ENCODE measurements at regions not wholly inside any gene's neighbourhood (a gene's known extent, or its start where the extent isn't known, plus 50 kb on each side); places are given as distances from the start of the nearest gene placed in this dataset.

DNA sequence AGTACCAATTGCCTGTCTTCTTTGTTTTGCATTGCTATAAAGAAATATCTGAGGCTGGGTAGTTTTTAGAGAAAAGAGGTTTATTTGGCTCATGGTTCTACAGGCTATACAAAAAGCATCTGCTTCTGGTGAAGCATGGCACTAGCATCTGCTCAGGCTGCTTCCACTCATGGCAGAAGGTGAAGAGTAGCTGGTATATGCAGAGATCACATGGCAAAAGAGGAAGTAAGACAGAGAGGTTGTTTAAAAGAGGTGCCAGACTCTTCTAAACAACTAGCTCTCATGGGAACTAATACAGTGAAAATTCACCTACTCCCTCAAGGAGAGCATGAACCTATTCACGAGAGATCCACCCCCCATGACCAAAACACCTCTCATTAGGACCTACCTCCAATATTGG is 56.7 kb upstream of the GUCA2B start:
- peaks cover 31 to 36% of the 10 kb centered on the region in 2 donors for H3K27me3 Mint-ChIP-seq
- Histone ChIP-seq H3K27ac (ENCODE audit: low read length) (no peak overlapping the region), H3K27me3 (replicated peaks in 1 of 2; ENCODE audit: control insufficient read depth in 2 of 2, extremely low read depth in 1 of 2, insufficient read depth in 2 of 2, low read length in 1 of 2) (peaks cover 0 to 6% of the 10 kb centered on the region in 2 experiments), H3K4me3 (ENCODE audit: control insufficient read depth in 1 of 2, extremely low read depth in 1 of 2, low read length in 1 of 2) (no peak overlapping the region), H3K4me1 (ENCODE audit: control insufficient read depth in 1 of 2, extremely low read depth in 1 of 2, insufficient read depth in 2 of 2, low read length in 2 of 2) (no peaks in the 10 kb centered on the region), H3K36me3 (ENCODE audit: control insufficient read depth in 2 of 2, extremely low read depth in 1 of 2, insufficient read depth in 1 of 2, low read length in 1 of 2) (no peaks in the 10 kb centered on the region), H3K9me3 (no peaks in the 10 kb centered on the region)
- H3K27ac Mint-ChIP-seq: no peak overlapping the region
- peaks cover 3% of the 10 kb centered on the region for H3K36me3 Mint-ChIP-seq
- ChIA-PET POLR2A (interaction anchor here in 1 of 2 donors (0.6 kb wide), 1 partner anchor 277 kb away, joined by 5 read pairs; no protein-coding TSS in a partner anchor), CTCF (no interaction called here)
- H3K4me1 Mint-ChIP-seq: no peaks in the 10 kb centered on the region
- WGBS (ENCODE audit: insufficient coverage): no CpG with 5 or more reads among the region's 1 CpG
- ATAC-seq (replicated peaks in 1 of 4): no peak
- H3K9me3 Mint-ChIP-seq: peaks cover 2 to 13% (median 9%) of the 10 kb centered on the region in 3 donors
- DNase-seq: no peak
- H3K4me3 Mint-ChIP-seq: no peak overlapping the region

DNA sequence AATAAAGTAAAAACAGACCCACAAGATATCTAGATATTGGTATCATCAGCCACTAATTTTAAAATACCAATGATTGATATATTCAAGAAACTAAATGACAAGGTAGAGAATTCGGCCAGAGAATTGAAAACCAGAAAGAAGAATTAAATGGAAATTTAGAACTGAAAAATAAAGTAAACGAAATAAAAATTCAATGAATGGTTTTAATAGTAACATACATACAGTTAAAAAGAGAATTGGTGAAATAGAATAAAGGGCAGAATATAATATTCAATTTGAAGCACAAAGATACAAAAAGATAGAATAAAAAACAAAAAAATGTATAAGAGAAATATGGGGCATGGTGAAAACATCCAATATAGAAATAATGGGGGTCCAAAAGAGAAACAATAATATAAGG is 64.0 kb upstream of the GUCA2B start:
- ChIA-PET POLR2A (no interaction called here), CTCF (no interaction called here)
- Mint-ChIP-seq H3K4me1 (no peaks in the 10 kb centered on the region), H3K36me3 (peaks cover 6% of the 10 kb centered on the region), H3K4me3 (no peak overlapping the region), H3K27me3 (peaks cover 16 to 23% of the 10 kb centered on the region in 2 donors), H3K9me3 (peaks cover 8 to 19% (median 12%) of the 10 kb centered on the region in 3 donors), H3K27ac (no peak overlapping the region)
- ATAC-seq (replicated peaks in 1 of 4): no peak
- WGBS (ENCODE audit: insufficient coverage): no CpG with 5 or more reads among the region's 2 CpGs
- H3K27ac ChIP-seq (ENCODE audit: low read length): no peak overlapping the region
- no peaks in the 10 kb centered on the region for H3K36me3 ChIP-seq (ENCODE audit: control insufficient read depth in 2 of 2, extremely low read depth in 1 of 2, insufficient read depth in 1 of 2, low read length in 1 of 2)
- H3K9me3 ChIP-seq: peaks cover 2% of the 10 kb centered on the region
- DNase-seq: no peak
- H3K27me3 ChIP-seq (replicated peaks in 1 of 2; ENCODE audit: control insufficient read depth in 2 of 2, extremely low read depth in 1 of 2, insufficient read depth in 2 of 2, low read length in 1 of 2): peaks cover 0 to 6% of the 10 kb centered on the region in 2 experiments
- H3K4me3 ChIP-seq (ENCODE audit: control insufficient read depth in 1 of 2, extremely low read depth in 1 of 2, low read length in 1 of 2): no peak overlapping the region
- H3K4me1 ChIP-seq (ENCODE audit: control insufficient read depth in 1 of 2, extremely low read depth in 1 of 2, insufficient read depth in 2 of 2, low read length in 2 of 2): no peaks in the 10 kb centered on the region

DNA sequence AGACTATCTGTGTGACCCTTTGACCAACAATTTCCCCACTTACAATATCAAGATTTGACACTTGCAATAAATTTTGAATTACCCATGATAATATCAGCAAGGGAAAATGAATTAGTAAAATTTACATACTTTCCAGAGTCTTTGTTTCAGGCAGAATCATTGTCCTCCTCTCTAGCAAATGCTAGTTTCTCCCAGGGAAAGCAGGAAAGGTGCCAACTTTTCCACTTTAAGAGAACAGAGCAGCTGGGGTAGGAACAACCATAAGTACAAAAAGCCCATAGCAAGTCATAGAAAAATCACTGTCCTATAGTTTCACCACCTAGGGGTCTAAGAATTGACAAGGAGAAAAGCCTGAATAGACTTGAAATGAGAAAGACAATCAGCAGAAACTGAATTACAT is 67.1 kb upstream of the GUCA2B start:
- Mint-ChIP-seq H3K9me3 (peaks cover 3 to 11% (median 10%) of the 10 kb centered on the region in 3 donors), H3K36me3 (peaks cover 3% of the 10 kb centered on the region), H3K27me3 (peaks cover 21 to 29% of the 10 kb centered on the region in 2 donors), H3K4me3 (no peak overlapping the region), H3K4me1 (no peaks in the 10 kb centered on the region), H3K27ac (no peak overlapping the region)
- ChIA-PET CTCF (no interaction called here), POLR2A (no interaction called here)
- Histone ChIP-seq H3K27me3 (replicated peaks in 1 of 2; ENCODE audit: control insufficient read depth in 2 of 2, extremely low read depth in 1 of 2, insufficient read depth in 2 of 2, low read length in 1 of 2) (peaks cover 0 to 4% of the 10 kb centered on the region in 2 experiments), H3K9me3 (peaks cover 2% of the 10 kb centered on the region), H3K36me3 (ENCODE audit: control insufficient read depth in 2 of 2, extremely low read depth in 1 of 2, insufficient read depth in 1 of 2, low read length in 1 of 2) (no peaks in the 10 kb centered on the region), H3K4me1 (ENCODE audit: control insufficient read depth in 1 of 2, extremely low read depth in 1 of 2, insufficient read depth in 2 of 2, low read length in 2 of 2) (no peaks in the 10 kb centered on the region), H3K27ac (ENCODE audit: low read length) (no peak overlapping the region), H3K4me3 (ENCODE audit: control insufficient read depth in 1 of 2, extremely low read depth in 1 of 2, low read length in 1 of 2) (no peak overlapping the region)
- ATAC-seq (replicated peaks in 1 of 4): no peak
- no peak for DNase-seq

DNA sequence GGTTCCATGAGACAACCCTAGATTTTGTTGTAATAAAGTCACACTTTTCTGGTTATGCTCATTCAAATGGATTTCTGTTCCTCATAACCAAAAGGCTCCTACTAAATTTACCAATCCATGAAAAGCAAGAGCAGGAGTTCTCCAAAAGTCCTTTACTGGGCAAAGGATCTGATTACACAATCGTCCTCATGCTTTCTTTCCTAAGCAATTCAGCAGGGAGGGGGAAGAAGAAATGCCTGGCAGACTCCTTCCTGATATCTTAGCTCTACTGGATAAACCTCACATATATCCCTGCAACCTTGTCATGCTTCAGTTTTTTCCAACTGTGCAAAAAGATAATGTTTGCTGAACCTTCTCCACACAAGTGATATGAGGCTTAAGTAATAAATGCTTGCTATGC is 67.6 kb upstream of the GUCA2B start:
- ChIA-PET POLR2A (no interaction called here), CTCF (no interaction called here)
- H3K27ac ChIP-seq (ENCODE audit: low read length): no peak overlapping the region
- H3K9me3 Mint-ChIP-seq: peaks cover 5 to 12% (median 12%) of the 10 kb centered on the region in 3 donors
- H3K4me3 Mint-ChIP-seq: no peak overlapping the region
- no peaks in the 10 kb centered on the region for H3K4me1 Mint-ChIP-seq
- peaks cover 0 to 4% of the 10 kb centered on the region in 2 experiments for H3K27me3 ChIP-seq (replicated peaks in 1 of 2; ENCODE audit: control insufficient read depth in 2 of 2, extremely low read depth in 1 of 2, insufficient read depth in 2 of 2, low read length in 1 of 2)
- ATAC-seq (replicated peaks in 1 of 4) (no peak), DNase-seq (no peak)
- H3K27me3 Mint-ChIP-seq: peaks cover 21 to 29% of the 10 kb centered on the region in 2 donors
- H3K9me3 ChIP-seq: peaks cover 2% of the 10 kb centered on the region
- no peaks in the 10 kb centered on the region for H3K4me1 ChIP-seq (ENCODE audit: control insufficient read depth in 1 of 2, extremely low read depth in 1 of 2, insufficient read depth in 2 of 2, low read length in 2 of 2)
- no peaks in the 10 kb centered on the region for H3K36me3 ChIP-seq (ENCODE audit: control insufficient read depth in 2 of 2, extremely low read depth in 1 of 2, insufficient read depth in 1 of 2, low read length in 1 of 2)
- WGBS (ENCODE audit: insufficient coverage): no CpG with 5 or more reads among the region's 1 CpG
- H3K27ac Mint-ChIP-seq: no peak overlapping the region
- H3K36me3 Mint-ChIP-seq: peaks cover 3% of the 10 kb centered on the region
- H3K4me3 ChIP-seq (ENCODE audit: control insufficient read depth in 1 of 2, extremely low read depth in 1 of 2, low read length in 1 of 2): no peak overlapping the region

DNA sequence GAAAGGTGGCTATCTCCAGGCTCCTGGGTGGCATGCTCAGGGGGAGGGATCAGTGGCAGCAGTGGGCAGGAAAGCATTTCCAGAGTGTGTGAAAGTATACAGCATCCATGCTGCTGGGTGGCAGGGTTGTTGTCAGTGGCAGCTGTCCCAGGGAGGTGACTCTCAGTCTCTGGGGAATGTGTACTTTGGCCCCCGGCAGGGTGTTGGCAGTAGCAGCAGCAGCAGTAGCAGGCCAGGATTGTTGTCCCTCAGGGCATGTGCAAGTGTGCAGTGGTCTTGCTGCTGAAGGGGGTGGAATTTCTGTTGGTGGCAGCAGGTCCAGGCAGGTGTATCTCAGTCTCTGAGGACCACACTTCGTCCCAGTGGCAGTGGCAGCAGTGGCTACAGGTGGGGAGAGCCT is 71.7 kb upstream of the GUCA2B start:
- Histone ChIP-seq H3K4me1 (ENCODE audit: control insufficient read depth in 1 of 2, extremely low read depth in 1 of 2, insufficient read depth in 2 of 2, low read length in 2 of 2) (no peaks in the 10 kb centered on the region), H3K4me3 (ENCODE audit: control insufficient read depth in 1 of 2, extremely low read depth in 1 of 2, low read length in 1 of 2) (no peak overlapping the region), H3K9me3 (no peaks in the 10 kb centered on the region), H3K27me3 (replicated peaks in 1 of 2; ENCODE audit: control insufficient read depth in 2 of 2, extremely low read depth in 1 of 2, insufficient read depth in 2 of 2, low read length in 1 of 2) (peaks cover 0 to 4% of the 10 kb centered on the region in 2 experiments), H3K27ac (ENCODE audit: low read length) (no peak overlapping the region), H3K36me3 (ENCODE audit: control insufficient read depth in 2 of 2, extremely low read depth in 1 of 2, insufficient read depth in 1 of 2, low read length in 1 of 2) (no peaks in the 10 kb centered on the region)
- ChIA-PET POLR2A (no interaction called here), CTCF (no interaction called here)
- Mint-ChIP-seq H3K27me3 (peaks cover 21 to 34% of the 10 kb centered on the region in 2 donors), H3K4me1 (no peaks in the 10 kb centered on the region), H3K36me3 (peaks cover 7% of the 10 kb centered on the region), H3K4me3 (no peak overlapping the region), H3K9me3 (peaks cover 6 to 18% (median 17%) of the 10 kb centered on the region in 3 donors), H3K27ac (no peak overlapping the region)
- no peak for ATAC-seq (replicated peaks in 1 of 4)
- 100% methylated on average over 2 of the region's 2 CpGs for WGBS (ENCODE audit: insufficient coverage)
- DNase-seq: no peak

DNA sequence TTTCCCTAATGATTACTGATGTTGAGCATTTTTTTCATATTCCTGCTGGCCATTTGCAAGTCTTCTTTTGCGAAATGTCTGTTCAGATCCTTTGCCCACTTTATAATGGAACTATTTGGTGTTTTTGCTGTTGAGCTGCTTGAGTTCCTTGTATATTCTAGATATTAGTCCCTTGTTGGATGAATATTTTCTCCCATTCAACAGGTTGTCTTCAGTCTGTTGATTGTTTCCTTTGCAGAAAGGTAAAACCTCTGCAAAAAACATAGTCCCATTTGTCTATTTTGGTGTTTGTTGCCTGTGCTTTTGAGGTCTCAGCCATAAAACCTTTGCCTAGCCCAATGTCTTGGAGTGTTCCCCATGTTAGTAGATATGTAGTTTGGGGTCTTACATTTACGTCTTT is 78.0 kb upstream of the GUCA2B start:
- H3K9me3 Mint-ChIP-seq: peaks cover under 1 to 17% (median 11%) of the 10 kb centered on the region in 3 donors
- H3K27me3 Mint-ChIP-seq: peaks cover 22 to 27% of the 10 kb centered on the region in 2 donors
- ATAC-seq (replicated peaks in 1 of 4) (no peak), DNase-seq (no peak)
- no CpG with 5 or more reads among the region's 2 CpGs for WGBS (ENCODE audit: insufficient coverage)
- POLR2A ChIA-PET: no interaction called here
- Histone ChIP-seq H3K4me1 (ENCODE audit: control insufficient read depth in 1 of 2, extremely low read depth in 1 of 2, insufficient read depth in 2 of 2, low read length in 2 of 2) (no peaks in the 10 kb centered on the region), H3K9me3 (no peaks in the 10 kb centered on the region), H3K27me3 (replicated peaks in 1 of 2; ENCODE audit: control insufficient read depth in 2 of 2, extremely low read depth in 1 of 2, insufficient read depth in 2 of 2, low read length in 1 of 2) (no peaks in the 10 kb centered on the region), H3K36me3 (ENCODE audit: control insufficient read depth in 2 of 2, extremely low read depth in 1 of 2, insufficient read depth in 1 of 2, low read length in 1 of 2) (no peaks in the 10 kb centered on the region), H3K27ac (ENCODE audit: low read length) (no peak overlapping the region), H3K4me3 (ENCODE audit: control insufficient read depth in 1 of 2, extremely low read depth in 1 of 2, low read length in 1 of 2) (no peak overlapping the region)
- peaks cover 5% of the 10 kb centered on the region for H3K36me3 Mint-ChIP-seq
- no peaks in the 10 kb centered on the region for H3K4me1 Mint-ChIP-seq
- no peak overlapping the region for H3K27ac Mint-ChIP-seq
- CTCF ChIA-PET: no interaction called here
- H3K4me3 Mint-ChIP-seq: no peak overlapping the region

DNA sequence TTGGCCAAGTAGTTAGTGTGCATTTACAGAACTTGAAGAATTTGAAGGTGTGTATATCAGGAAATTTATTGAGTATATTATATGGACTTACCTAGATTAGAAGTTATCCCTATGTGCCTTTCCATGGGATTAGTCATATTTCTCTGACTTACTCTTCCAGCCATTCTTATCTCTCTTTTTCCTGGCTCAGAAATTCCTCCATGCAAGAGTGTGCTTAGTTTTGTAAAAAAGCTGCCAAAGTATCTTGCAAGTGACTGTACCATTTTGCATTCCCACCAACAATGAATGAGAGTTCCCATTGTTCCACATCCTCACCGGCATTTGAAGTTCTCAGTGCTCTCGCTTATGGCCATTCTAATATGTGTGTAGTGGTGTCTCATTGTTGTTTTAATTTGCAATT is 82.2 kb upstream of the GUCA2B start:
- H3K27me3 ChIP-seq (replicated peaks in 1 of 2; ENCODE audit: control insufficient read depth in 2 of 2, extremely low read depth in 1 of 2, insufficient read depth in 2 of 2, low read length in 1 of 2): peaks cover 0 to 2% of the 10 kb centered on the region in 2 experiments
- no CpG with 5 or more reads among the region's 2 CpGs for WGBS (ENCODE audit: insufficient coverage)
- ATAC-seq (replicated peaks in 1 of 4): no peak
- Mint-ChIP-seq H3K27me3 (peaks cover 13 to 18% of the 10 kb centered on the region in 2 donors), H3K27ac (no peak overlapping the region), H3K4me1 (no peaks in the 10 kb centered on the region), H3K9me3 (peaks cover 0 to 5% (median 0%) of the 10 kb centered on the region in 3 donors), H3K36me3 (no peaks in the 10 kb centered on the region), H3K4me3 (no peak overlapping the region)
- CTCF ChIA-PET: no interaction called here
- H3K4me3 ChIP-seq (ENCODE audit: control insufficient read depth in 1 of 2, extremely low read depth in 1 of 2, low read length in 1 of 2): no peak overlapping the region
- H3K27ac ChIP-seq (ENCODE audit: low read length): no peak overlapping the region
- H3K4me1 ChIP-seq (ENCODE audit: control insufficient read depth in 1 of 2, extremely low read depth in 1 of 2, insufficient read depth in 2 of 2, low read length in 2 of 2): no peaks in the 10 kb centered on the region
- H3K9me3 ChIP-seq: no peaks in the 10 kb centered on the region
- H3K36me3 ChIP-seq (ENCODE audit: control insufficient read depth in 2 of 2, extremely low read depth in 1 of 2, insufficient read depth in 1 of 2, low read length in 1 of 2): no peaks in the 10 kb centered on the region
- no peak for DNase-seq
- POLR2A ChIA-PET: no interaction called here

All from T-cell (primary cell).